ENCODE measurements at regions not wholly inside any gene's neighbourhood (a gene's known extent, or its start where the extent isn't known, plus 50 kb on each side); places are given as distances from the start of the nearest gene placed in this dataset.
"Not testable (repeated sequence)": the region's sequence is repeated elsewhere in the genome, so short reads cannot be mapped to it uniquely, and the experiment has no call there.

DNA sequence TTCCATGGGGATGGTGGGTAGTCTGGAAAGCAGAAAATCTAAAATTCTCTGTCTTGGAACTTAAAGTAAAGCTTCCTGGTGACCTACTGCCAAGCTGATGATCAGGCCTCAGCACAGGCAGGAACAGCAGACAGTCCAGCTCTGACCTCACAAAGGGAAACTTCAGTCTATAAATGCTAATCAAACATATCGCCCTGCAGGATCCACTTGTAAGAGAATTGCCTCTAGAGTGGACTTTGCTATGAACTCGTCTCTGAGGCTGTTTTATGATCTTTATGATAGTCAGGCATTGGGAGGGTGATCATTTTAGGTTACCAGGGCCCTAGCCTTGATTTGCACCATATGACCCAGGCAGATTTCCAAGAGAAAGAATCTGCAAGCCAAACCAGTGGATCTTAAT lies 67.6 kb upstream of the SELENOP start:
- Mint-ChIP-seq H3K27me3 (peaks cover 4% of the 10 kb centered on the region), H3K4me1 (peaks cover 11% of the 10 kb centered on the region), H3K4me3 (no peak overlapping the region), H3K36me3 (ENCODE audit: low read depth) (no peaks in the 10 kb centered on the region), H3K27ac (no peak overlapping the region)
- DNase-seq (no peak), ATAC-seq (no peak)
- H3K9me3 ChIP-seq (ENCODE audit: control insufficient read depth, low read length, poor library complexity, severe bottlenecking) = no peaks in the 10 kb centered on the region

DNA sequence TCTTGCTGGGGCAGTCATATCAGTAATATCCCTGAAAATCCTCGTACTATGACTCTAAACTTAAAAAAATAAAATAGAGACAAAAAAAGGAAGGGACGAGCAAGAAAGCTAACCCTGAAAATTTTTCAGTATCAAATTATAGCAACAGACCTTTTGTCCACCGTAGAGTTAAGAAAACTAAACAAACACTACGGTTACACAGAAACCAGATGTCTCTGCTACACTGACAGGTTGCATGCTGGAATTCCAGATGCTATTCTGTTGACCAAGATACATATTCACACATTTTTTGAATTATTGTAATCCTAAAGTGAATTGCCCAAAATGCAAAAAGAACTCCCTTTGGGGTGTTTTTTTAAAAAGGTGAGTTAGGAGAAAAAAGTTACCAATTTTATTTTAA lies 66.9 kb upstream of the SELENOP start:
- no peaks in the 10 kb centered on the region for H3K9me3 ChIP-seq (ENCODE audit: control insufficient read depth, low read length, poor library complexity, severe bottlenecking)
- no peak for DNase-seq
- H3K4me3 Mint-ChIP-seq = no peak overlapping the region
- no peak overlapping the region for H3K27ac Mint-ChIP-seq
- ATAC-seq = no peak
- no peaks in the 10 kb centered on the region for H3K36me3 Mint-ChIP-seq (ENCODE audit: low read depth)
- no peaks in the 10 kb centered on the region for H3K27me3 Mint-ChIP-seq
- H3K4me1 Mint-ChIP-seq = peaks cover 11% of the 10 kb centered on the region

DNA sequence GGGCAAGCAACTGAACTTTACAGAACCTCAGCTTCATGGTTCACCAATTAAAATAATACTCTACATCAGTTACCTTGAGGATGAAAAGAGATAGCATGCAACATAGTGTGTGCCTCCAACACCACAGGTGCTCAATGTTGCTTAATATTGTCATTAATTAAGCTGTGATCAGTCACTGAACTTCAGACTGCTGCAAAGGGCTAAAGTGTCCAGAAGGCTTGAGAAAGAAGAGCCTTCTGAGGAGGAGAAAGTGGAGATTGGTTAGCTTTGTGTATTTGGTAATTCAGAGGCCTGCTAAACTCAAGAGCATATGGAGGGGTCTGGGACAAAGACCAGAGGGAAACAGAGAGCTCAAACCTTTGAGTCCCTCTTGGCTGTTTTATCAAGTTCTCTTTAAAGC lies 66.3 kb upstream of the SELENOP start:
- H3K4me3 Mint-ChIP-seq = no peak overlapping the region
- H3K27me3 Mint-ChIP-seq = peaks cover 3% of the 10 kb centered on the region
- H3K27ac Mint-ChIP-seq = no peak overlapping the region
- no peaks in the 10 kb centered on the region for H3K36me3 Mint-ChIP-seq (ENCODE audit: low read depth)
- H3K4me1 Mint-ChIP-seq = peaks cover 11% of the 10 kb centered on the region
- ATAC-seq (no peak), DNase-seq (no peak)
- no peaks in the 10 kb centered on the region for H3K9me3 ChIP-seq (ENCODE audit: control insufficient read depth, low read length, poor library complexity, severe bottlenecking)

DNA sequence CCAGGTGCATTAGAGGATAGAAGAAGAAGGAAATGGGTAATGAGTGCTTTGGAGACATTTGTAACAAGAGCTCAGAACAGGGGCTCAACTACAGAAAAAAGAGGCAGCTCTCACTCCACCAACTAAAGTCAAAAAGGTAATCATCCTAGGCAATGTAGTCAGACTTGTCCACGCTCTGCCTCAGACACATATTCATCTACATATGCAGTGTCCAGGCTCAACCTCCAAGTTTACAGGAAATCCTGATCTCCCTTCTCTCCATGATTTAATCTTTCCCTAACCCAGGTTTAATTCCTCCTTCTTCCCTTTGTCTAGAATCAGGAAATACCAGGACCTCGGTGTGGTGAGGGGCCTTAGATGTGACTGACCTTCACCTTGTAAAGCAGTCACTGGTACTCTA lies 65.7 kb upstream of the SELENOP start:
- Mint-ChIP-seq H3K4me1 (peaks cover 8% of the 10 kb centered on the region), H3K36me3 (ENCODE audit: low read depth) (no peaks in the 10 kb centered on the region), H3K4me3 (no peak overlapping the region), H3K27ac (no peak overlapping the region), H3K27me3 (peaks cover 4% of the 10 kb centered on the region)
- ATAC-seq (no peak), DNase-seq (no peak)
- no peaks in the 10 kb centered on the region for H3K9me3 ChIP-seq (ENCODE audit: control insufficient read depth, low read length, poor library complexity, severe bottlenecking)

DNA sequence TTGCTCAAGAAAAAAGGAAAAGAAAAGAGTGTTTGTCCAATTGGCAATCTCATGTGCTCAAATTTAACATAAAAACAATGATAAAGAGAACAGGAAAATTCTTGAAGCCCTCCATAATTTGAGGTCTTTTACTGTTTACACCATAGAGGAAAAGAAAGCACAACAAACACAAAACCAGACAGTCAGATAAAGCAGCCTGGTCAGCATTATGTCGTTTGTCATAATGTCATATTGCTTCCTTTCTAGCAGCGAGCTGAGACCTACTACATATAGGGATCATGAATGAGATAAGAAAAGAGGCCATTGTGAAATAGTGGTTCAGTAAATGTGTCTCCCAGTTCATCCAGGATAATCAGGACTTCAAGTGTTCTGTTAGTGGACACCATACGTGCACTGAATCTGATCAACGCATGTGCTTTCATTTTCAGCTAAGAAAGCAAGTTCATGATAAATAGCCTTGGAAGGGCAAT lies 64.7 kb upstream of the SELENOP start:
- Mint-ChIP-seq H3K27ac (no peak overlapping the region), H3K4me1 (peaks cover 8% of the 10 kb centered on the region), H3K27me3 (peaks cover 4% of the 10 kb centered on the region), H3K36me3 (ENCODE audit: low read depth) (no peaks in the 10 kb centered on the region), H3K4me3 (no peak overlapping the region)
- no peaks in the 10 kb centered on the region for H3K9me3 ChIP-seq (ENCODE audit: control insufficient read depth, low read length, poor library complexity, severe bottlenecking)
- ATAC-seq = no peak
- DNase-seq = no peak

DNA sequence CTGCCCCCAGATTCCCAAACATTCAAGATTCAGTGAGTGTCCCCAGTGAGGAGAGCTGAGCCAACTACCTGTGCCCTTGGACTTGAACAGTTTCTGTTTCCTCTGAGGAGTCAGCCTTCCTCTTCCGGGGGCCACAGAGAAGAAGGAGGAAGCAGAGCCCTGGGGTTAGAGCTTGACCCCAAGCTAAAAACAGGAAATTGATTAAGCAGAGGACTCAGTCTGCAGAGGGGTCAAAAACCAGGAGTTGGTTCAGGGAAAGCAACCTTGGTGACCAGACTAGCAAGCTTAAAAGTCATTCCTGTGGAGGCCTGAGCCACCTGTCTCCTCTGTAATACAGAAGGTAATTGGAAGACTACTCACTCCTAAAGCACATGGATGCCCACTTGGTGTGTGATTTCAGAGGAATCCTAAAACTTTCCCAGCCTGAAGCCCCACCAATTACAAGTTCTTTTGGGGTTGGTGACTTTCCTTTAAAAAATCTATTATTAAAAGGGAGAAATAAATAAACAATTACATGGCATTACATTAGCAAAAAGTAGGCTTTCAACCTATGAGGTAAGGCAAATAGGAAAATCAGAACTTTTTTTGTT lies 64.2 kb upstream of the SELENOP start:
- peaks cover 4% of the 10 kb centered on the region for H3K27me3 Mint-ChIP-seq
- H3K36me3 Mint-ChIP-seq (ENCODE audit: low read depth) = no peaks in the 10 kb centered on the region
- H3K27ac Mint-ChIP-seq = no peak overlapping the region
- ATAC-seq (no peak), DNase-seq (no peak)
- peaks cover 8% of the 10 kb centered on the region for H3K4me1 Mint-ChIP-seq
- no peaks in the 10 kb centered on the region for H3K9me3 ChIP-seq (ENCODE audit: control insufficient read depth, low read length, poor library complexity, severe bottlenecking)
- H3K4me3 Mint-ChIP-seq = no peak overlapping the region

DNA sequence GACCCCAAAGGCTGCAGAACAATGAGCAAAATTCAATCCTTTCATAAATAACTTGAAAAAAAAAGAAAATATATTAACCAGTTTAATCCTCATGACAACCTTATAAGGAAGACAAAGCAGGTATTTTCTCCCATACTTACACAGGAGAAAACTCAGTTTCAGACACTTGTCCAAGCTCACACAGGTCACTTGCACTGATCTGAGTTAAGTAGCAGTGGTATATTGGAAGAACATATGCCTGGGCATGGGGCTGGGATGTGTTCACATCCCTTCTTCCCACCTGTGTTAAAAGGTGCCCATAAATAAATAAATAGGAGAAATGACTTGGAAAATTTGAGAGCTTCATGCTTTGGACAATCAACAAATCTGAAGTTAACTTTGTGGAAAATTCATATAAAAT lies 63.5 kb upstream of the SELENOP start:
- no peak overlapping the region for H3K4me3 Mint-ChIP-seq
- peaks cover 4% of the 10 kb centered on the region for H3K27me3 Mint-ChIP-seq
- DNase-seq = no peak
- no peak for ATAC-seq
- H3K9me3 ChIP-seq (ENCODE audit: control insufficient read depth, low read length, poor library complexity, severe bottlenecking) = no peaks in the 10 kb centered on the region
- no peak overlapping the region for H3K27ac Mint-ChIP-seq
- peaks cover 8% of the 10 kb centered on the region for H3K4me1 Mint-ChIP-seq
- H3K36me3 Mint-ChIP-seq (ENCODE audit: low read depth) = no peaks in the 10 kb centered on the region

DNA sequence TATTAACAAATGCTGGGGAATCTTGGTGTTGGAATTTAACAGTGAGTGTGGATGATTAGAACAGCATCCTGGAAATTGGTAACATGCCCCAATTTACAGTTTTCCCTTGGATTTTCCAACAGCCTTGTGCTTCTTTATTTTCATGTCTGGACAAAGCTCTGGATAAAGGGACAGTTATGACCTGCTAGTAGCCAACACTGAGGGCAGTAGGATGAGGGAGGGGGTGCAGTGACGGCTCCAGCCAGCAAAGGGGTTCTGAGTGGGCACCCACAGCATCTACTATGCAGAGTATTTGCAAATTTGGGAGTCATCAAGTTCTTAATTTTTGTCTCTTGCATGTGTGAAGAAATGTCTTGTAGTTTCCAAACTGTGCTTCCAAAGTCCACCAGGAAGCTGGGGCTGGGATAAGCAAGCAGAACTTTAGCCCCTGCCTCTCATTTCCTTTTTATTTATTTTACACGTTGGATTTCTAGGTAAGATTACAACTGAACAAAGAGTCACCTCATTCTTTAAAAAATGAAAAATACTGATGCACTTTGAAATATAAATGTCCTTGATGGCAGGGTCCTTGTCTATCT lies 63.0 kb upstream of the SELENOP start:
- no peaks in the 10 kb centered on the region for H3K9me3 ChIP-seq (ENCODE audit: control insufficient read depth, low read length, poor library complexity, severe bottlenecking)
- H3K27ac Mint-ChIP-seq = no peak overlapping the region
- no peak for DNase-seq
- peaks cover 4% of the 10 kb centered on the region for H3K27me3 Mint-ChIP-seq
- H3K4me3 Mint-ChIP-seq = no peak overlapping the region
- no peaks in the 10 kb centered on the region for H3K36me3 Mint-ChIP-seq (ENCODE audit: low read depth)
- peaks cover 8% of the 10 kb centered on the region for H3K4me1 Mint-ChIP-seq
- no peak for ATAC-seq

DNA sequence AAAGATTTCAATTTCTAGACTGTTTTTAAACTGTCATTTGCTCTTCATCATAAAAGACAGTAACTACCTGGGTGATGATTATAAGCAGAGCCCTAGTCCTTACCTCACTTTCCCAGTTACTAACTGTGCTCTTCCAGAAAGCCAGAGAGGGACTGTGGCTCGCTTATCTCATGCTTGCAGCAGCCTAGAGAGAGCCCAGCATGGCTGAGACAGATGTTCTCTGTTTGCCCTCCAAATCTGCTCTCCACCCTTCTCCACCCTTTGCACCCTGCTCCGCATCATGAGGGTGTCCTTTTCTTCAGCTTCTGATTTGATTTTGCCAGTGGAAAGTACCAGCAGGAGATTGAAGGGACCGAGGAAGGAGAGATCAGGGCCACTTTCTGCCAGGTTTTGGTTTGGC lies 61.2 kb upstream of the SELENOP start:
- Mint-ChIP-seq H3K4me1 (peaks cover 8% of the 10 kb centered on the region), H3K27me3 (peaks cover 4% of the 10 kb centered on the region), H3K36me3 (ENCODE audit: low read depth) (no peaks in the 10 kb centered on the region), H3K27ac (no peak overlapping the region), H3K4me3 (no peak overlapping the region)
- DNase-seq (no peak), ATAC-seq (no peak)
- no peaks in the 10 kb centered on the region for H3K9me3 ChIP-seq (ENCODE audit: control insufficient read depth, low read length, poor library complexity, severe bottlenecking)

DNA sequence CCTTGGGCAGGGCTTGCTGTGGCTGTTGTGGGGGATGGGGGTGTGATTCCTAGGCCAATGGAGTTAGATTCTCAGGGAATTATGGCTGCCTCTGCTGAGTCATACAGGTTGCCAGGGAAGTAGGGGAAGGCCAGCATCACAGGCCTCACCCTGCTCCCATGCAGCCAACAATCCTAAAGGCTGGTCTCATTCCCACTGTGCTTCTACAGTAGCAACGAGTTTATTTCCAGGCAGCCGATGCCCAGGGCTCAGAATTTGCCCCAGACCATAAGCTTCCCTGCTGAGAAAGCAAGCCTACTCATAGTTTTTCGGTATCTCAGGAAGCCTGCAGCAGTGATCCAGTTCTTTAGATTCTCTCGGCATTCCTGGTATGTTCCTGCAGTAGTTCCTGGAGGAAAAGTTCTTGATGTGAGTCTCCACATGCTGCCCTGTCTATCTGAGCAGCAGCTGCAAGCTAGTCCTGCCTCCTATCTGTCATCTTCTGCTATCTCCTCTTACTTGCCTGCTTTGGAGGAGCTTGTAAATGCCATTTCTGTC lies 59.3 kb upstream of the SELENOP start:
- Mint-ChIP-seq H3K4me1 (peaks cover 3% of the 10 kb centered on the region), H3K27me3 (peaks cover 4% of the 10 kb centered on the region), H3K4me3 (no peak overlapping the region), H3K27ac (no peak overlapping the region), H3K36me3 (ENCODE audit: low read depth) (no peaks in the 10 kb centered on the region)
- no peaks in the 10 kb centered on the region for H3K9me3 ChIP-seq (ENCODE audit: control insufficient read depth, low read length, poor library complexity, severe bottlenecking)
- ATAC-seq = no peak
- DNase-seq = no peak

DNA sequence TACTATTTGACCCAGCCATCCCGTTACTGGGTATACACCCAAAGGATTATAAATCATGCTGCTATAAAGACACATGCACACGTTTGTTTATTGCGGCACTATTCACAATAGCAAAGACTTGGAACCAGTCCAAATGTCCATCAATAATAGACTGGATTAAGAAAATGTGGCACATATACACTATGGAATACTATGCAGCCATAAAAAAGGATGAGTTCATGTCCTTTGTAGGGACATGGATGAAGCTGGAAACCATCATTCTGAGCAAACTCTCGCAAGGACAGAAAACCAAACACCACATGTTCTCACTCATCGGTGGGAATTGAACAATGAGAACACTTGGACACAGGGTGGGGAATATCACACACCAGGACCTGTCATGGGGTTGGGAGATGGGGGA lies 56.7 kb upstream of the SELENOP start:
- not testable (repeated sequence) for H3K36me3 Mint-ChIP-seq (ENCODE audit: low read depth); H3K9me3 ChIP-seq (ENCODE audit: control insufficient read depth, low read length, poor library complexity, severe bottlenecking); DNase-seq; ATAC-seq; H3K4me3 Mint-ChIP-seq; H3K4me1 Mint-ChIP-seq; H3K27ac Mint-ChIP-seq
- H3K27me3 Mint-ChIP-seq = peaks cover 11% of the 10 kb centered on the region

DNA sequence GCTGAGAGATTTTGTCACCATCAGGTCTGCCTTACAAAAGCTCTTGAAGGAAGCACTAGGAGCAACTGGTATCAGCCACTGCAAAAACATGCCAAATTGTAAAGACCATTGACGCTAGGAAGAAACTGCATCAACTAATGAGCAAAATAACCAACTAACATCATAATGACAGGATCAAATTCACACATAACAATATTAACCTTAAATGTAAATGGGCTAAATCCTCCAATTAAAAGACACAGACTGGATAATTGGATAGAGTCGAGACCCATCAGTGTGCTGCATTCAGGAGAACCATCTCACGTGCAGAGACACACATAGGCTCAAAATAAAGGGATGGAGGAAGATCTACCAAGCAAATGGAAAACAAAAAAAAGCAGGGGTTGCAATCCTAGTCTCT lies 53.1 kb upstream of the SELENOP start:
- not testable (repeated sequence) for DNase-seq; H3K4me3 Mint-ChIP-seq; ATAC-seq; H3K36me3 Mint-ChIP-seq (ENCODE audit: low read depth); H3K4me1 Mint-ChIP-seq; H3K27ac Mint-ChIP-seq; H3K9me3 ChIP-seq (ENCODE audit: control insufficient read depth, low read length, poor library complexity, severe bottlenecking)
- H3K27me3 Mint-ChIP-seq = peaks cover 10% of the 10 kb centered on the region

Data from T-helper 17 cell (primary cell).